H1 (cell line): ENCODE measurements at regions not wholly inside any gene's neighbourhood (a gene's known extent, or its start where the extent isn't known, plus 50 kb on each side); places are given as distances from the start of the nearest gene placed in this dataset.

Experiments
- CTCF ChIA-PET: fragments of 300-600 bp; sonication (Branson Sonifier 250); formaldehyde crosslinking; loops from one replicate; lab custom pipeline; 2021; ENCODE audit not compliant: partially characterized antibody; lab: Charles Lee
- POLR2A ChIA-PET: fragments of 300-600 bp; sonication (Branson Sonifier 250); formaldehyde crosslinking; loops from one replicate; lab custom pipeline; 2021; ENCODE audit warnings: inconsistent platforms; ENCODE audit not compliant: partially characterized antibody; lab: Charles Lee
- DNase-seq, 2 experiments: peaks; one replicate each; pipeline versions ENCODE4 v3.0.0 to v3.0.0-alpha.2; 2010 to 2022; ENCODE audit warnings: low spot score in 2 of 2, low read depth in 1 of 2, mixed read lengths in 1 of 2
- FAIRE-seq: peaks from 2 replicates; lab custom pipeline; 2011; peaks lifted over from hg19 to GRCh38; lab: Jason Lieb, UNC
- H2AFZ ChIP-seq: 2 replicates; pipeline ENCODE4 v1.8.1; 2012; ENCODE audit warnings: low read length, inconsistent platforms
- H2AK5ac ChIP-seq: 2 replicates; pipeline ENCODE4 v1.6.1; 2013; ENCODE audit warnings: low read depth, low read length
- H2BK120ac ChIP-seq: replicated peaks from 2 replicates; pipeline ENCODE3; 2013; ENCODE audit warnings: low read depth, low read length, inconsistent platforms
- H2BK12ac ChIP-seq: 2 replicates; pipeline ENCODE4 v1.6.1; 2013; ENCODE audit warnings: low read depth, low read length
- H2BK15ac ChIP-seq: 2 replicates; pipeline ENCODE4 v1.6.1; 2013; ENCODE audit warnings: low read length
- H2BK20ac ChIP-seq: 2 replicates; pipeline ENCODE4 v1.6.1; 2013; ENCODE audit warnings: low read length
- H2BK5ac ChIP-seq: 2 replicates; pipeline ENCODE4 v1.6.1; 2013; ENCODE audit warnings: low read depth, low read length
- H3K14ac ChIP-seq: 2 replicates; pipeline ENCODE4 v1.6.1; 2013; ENCODE audit warnings: inconsistent platforms; ENCODE audit not compliant: insufficient read length
- H3K18ac ChIP-seq: 2 replicates; pipeline ENCODE4 v1.6.1; 2013; ENCODE audit warnings: low read length; ENCODE audit errors: extremely low read depth
- H3K23ac ChIP-seq: 2 replicates; pipeline ENCODE4 v1.6.1; 2013; ENCODE audit warnings: inconsistent platforms; ENCODE audit not compliant: insufficient read length
- H3K23me2 ChIP-seq: 2 replicates; pipeline ENCODE4 v1.6.1; 2013; ENCODE audit warnings: low read depth, low read length
- H3K27ac ChIP-seq: 2 replicates; pipeline ENCODE4 v1.6.1; 2011; ENCODE audit warnings: low read depth, low read length, inconsistent platforms
- H3K27me3 ChIP-seq, 4 experiments: replicated peaks in 1 of 4; 1 replicate in 1 of 4; 2 replicates in 3 of 4; pipeline versions ENCODE4 v1.6.1 to v1.8.1; 2011 to 2013; ENCODE audit warnings: low read length in 3 of 4, mild to moderate bottlenecking in 3 of 4, inconsistent platforms in 2 of 4, mixed read lengths in 2 of 4, moderate library complexity in 1 of 4; ENCODE audit not compliant: control insufficient read depth in 3 of 4, insufficient read depth in 3 of 4; ENCODE audit errors: extremely low read depth in 1 of 4
- H3K36me3 ChIP-seq, 4 experiments: 2 replicates each; pipeline versions ENCODE4 v1.6.1 to v1.8.1; 2011 to 2013; ENCODE audit warnings: mild to moderate bottlenecking in 4 of 4, low read length in 3 of 4, moderate library complexity in 2 of 4, control low read depth in 1 of 4, inconsistent platforms in 1 of 4; ENCODE audit not compliant: insufficient read depth in 4 of 4, control insufficient read depth in 2 of 4
- H3K4ac ChIP-seq: replicated peaks from 2 replicates; pipeline ENCODE3; 2013; ENCODE audit warnings: low read length, low read depth, mixed read lengths, inconsistent platforms; ENCODE audit not compliant: insufficient read length
- H3K4me1 ChIP-seq, 4 experiments: replicated peaks in 1 of 4; 1 replicate in 1 of 4; 2 replicates in 3 of 4; pipeline versions ENCODE4 v1.6.1 to v1.8.1; 2011 to 2013; ENCODE audit warnings: low read length in 3 of 4, inconsistent platforms in 2 of 4, mixed read lengths in 1 of 4; ENCODE audit not compliant: insufficient read depth in 4 of 4, control insufficient read depth in 3 of 4
- H3K4me2 ChIP-seq, 2 experiments: 2 replicates each; pipeline versions ENCODE4 v1.6.1 to v1.8.1; 2011 to 2013; ENCODE audit warnings: low read depth in 2 of 2, low read length in 2 of 2, control low read depth in 1 of 2, inconsistent platforms in 1 of 2, mild to moderate bottlenecking in 1 of 2; ENCODE audit not compliant: insufficient read depth in 1 of 2
- H3K4me3 ChIP-seq, 4 experiments: fragments of 200-600, 300-600 bp in 1 of 4; sonication (generic), shearing (Covaris generic), sonication (Bioruptor Twin) in 1 of 4; 2 replicates each; pipeline versions ENCODE4 v1.5.1 to v1.8.1; 2011 to 2016; ENCODE audit warnings: low read length in 4 of 4, low read depth in 3 of 4, control low read depth in 2 of 4, inconsistent platforms in 2 of 4, mild to moderate bottlenecking in 2 of 4, mixed read lengths in 1 of 4, moderate library complexity in 1 of 4; ENCODE audit not compliant: insufficient read depth in 2 of 4; ENCODE audit errors: extremely low read depth in 1 of 4
- H3K56ac ChIP-seq: replicated peaks from 2 replicates; pipeline ENCODE3; 2013; ENCODE audit warnings: low read depth, mild to moderate bottlenecking, mixed read lengths, low read length, inconsistent platforms; ENCODE audit not compliant: insufficient read length
- H3K79me1 ChIP-seq: 2 replicates; pipeline ENCODE4 v1.6.1; 2013; ENCODE audit warnings: low read depth, low read length, control low read depth
- H3K79me2 ChIP-seq, 2 experiments: 2 replicates each; pipeline versions ENCODE4 v1.6.1 to v1.8.1; 2012 to 2013; ENCODE audit warnings: low read length in 2 of 2, mild to moderate bottlenecking in 2 of 2, inconsistent platforms in 1 of 2; ENCODE audit not compliant: insufficient read depth in 2 of 2, control insufficient read depth in 1 of 2
- H3K9ac ChIP-seq, 4 experiments: replicated peaks in 1 of 4; 1 replicate in 1 of 4; 2 replicates in 3 of 4; pipeline versions ENCODE4 v1.6.1 to v1.8.1; 2011 to 2013; ENCODE audit warnings: low read depth in 3 of 4, low read length in 3 of 4, control low read depth in 2 of 4, mild to moderate bottlenecking in 2 of 4, moderate library complexity in 2 of 4, inconsistent platforms in 1 of 4; ENCODE audit errors: extremely low read depth in 1 of 4
- H3K9me3 ChIP-seq, 2 experiments: 2 replicates each; pipeline versions ENCODE4 v1.6.1 to v1.8.1; 2012 to 2013; ENCODE audit warnings: mild to moderate bottlenecking in 2 of 2, moderate library complexity in 2 of 2, control low read depth in 1 of 2, inconsistent platforms in 1 of 2, low read depth in 1 of 2, low read length in 1 of 2, mixed read lengths in 1 of 2; ENCODE audit not compliant: insufficient read depth in 2 of 2
- H4K20me1 ChIP-seq, 2 experiments: replicated peaks in 1 of 2; 2 replicates each; pipeline versions ENCODE3 to v1.8.1; 2011 to 2013; ENCODE audit warnings: inconsistent platforms in 2 of 2, low read length in 2 of 2, mild to moderate bottlenecking in 1 of 2; ENCODE audit not compliant: insufficient read depth in 2 of 2, control insufficient read depth in 1 of 2
- H4K5ac ChIP-seq: 2 replicates; pipeline ENCODE4 v1.6.1; 2013; ENCODE audit warnings: low read length, low read depth, mixed read lengths, inconsistent platforms; ENCODE audit not compliant: insufficient read length
- H4K8ac ChIP-seq: 2 replicates; pipeline ENCODE4 v1.8.0; 2013; ENCODE audit warnings: mild to moderate bottlenecking, moderate library complexity, low read length, inconsistent platforms; ENCODE audit not compliant: insufficient read depth; ENCODE audit errors: extremely low read depth
- H4K91ac ChIP-seq: replicated peaks from 2 replicates; pipeline ENCODE3; 2013; ENCODE audit warnings: low read length, mixed read lengths, inconsistent platforms; ENCODE audit not compliant: insufficient read length
- CTBP2 ChIP-seq: IDR thresholded peaks from 2 replicates; pipeline ENCODE4 v1.7.0; 2011; ENCODE audit warnings: borderline replicate concordance, mild to moderate bottlenecking, moderate library complexity, mixed read lengths, low read length; ENCODE audit not compliant: insufficient read depth, insufficient read length
- EZH2 ChIP-seq: fragments of 200-600 bp; sonication (generic); IDR thresholded peaks from 2 replicates; pipeline ENCODE4 v1.7.1; 2012; ENCODE audit warnings: low read depth, mild to moderate bottlenecking, moderate library complexity, low read length, inconsistent platforms; ENCODE audit not compliant: severe bottlenecking
- WGBS, 2 experiments: shearing (Covaris generic) in 1 of 2; methylation state at CpG; one replicate each; pipeline versions ENCODE4 v1.1.6 to v1.1.7; 2013 to 2015; ENCODE audit warnings: low lambda C conversion rate in 2 of 2, mixed read lengths in 2 of 2, inconsistent platforms in 1 of 2, low coverage in 1 of 2, missing lambda C conversion rate in 1 of 2; ENCODE audit not compliant: insufficient replicate concordance in 2 of 2, insufficient coverage in 1 of 2, insufficient read length in 1 of 2; ENCODE audit errors: extremely low coverage in 1 of 2, missing lambda C conversion rate in 1 of 2; 5-methylcytosine and 5-hydroxymethylcytosine counted together

- ChIA-PET CTCF (interaction anchor here (0.6 kb wide), 1 partner anchor 516 kb away, joined by 3 read pairs; no protein-coding TSS in a partner anchor), POLR2A (no interaction called here)
- Histone ChIP-seq H3K23me2 (no peaks in the 10 kb centered on the region), H3K9me3 (no peaks in the 10 kb centered on the region), H3K14ac (no peak overlapping the region), H2BK12ac (no peak overlapping the region), H2BK20ac (no peak overlapping the region), H2AK5ac (no peak overlapping the region), H3K4me1 (no peaks in the 10 kb centered on the region), H3K18ac (no peak overlapping the region), H3K4me3 (no peak overlapping the region), H3K27me3 (no peaks in the 10 kb centered on the region), H4K91ac (no peak overlapping the region), H2BK5ac (no peak overlapping the region), H3K27ac (no peak overlapping the region), H2BK120ac (no peak overlapping the region), H3K4ac (no peak overlapping the region), H3K56ac (no peak overlapping the region), H4K5ac (no peak overlapping the region), H3K36me3 (no peaks in the 10 kb centered on the region), H4K20me1 (no peaks in the 10 kb centered on the region), H3K4me2 (no peak overlapping the region), H3K79me2 (no peaks in the 10 kb centered on the region), H2BK15ac (no peak overlapping the region), H3K9ac (no peak overlapping the region), H4K8ac (no peak overlapping the region), H3K23ac (no peak overlapping the region), H2AFZ (no peak overlapping the region), H3K79me1 (no peaks in the 10 kb centered on the region)
- TF ChIP-seq CTBP2 (no peak), EZH2 (no peak)
- FAIRE-seq (no peak), DNase-seq (no peak)
- 91% methylated on average over 1 of the region's 1 CpG; no CpG with 5 or more reads in 1 of the 2 experiments for WGBS, 2 experiments
Observed at GRCh38 chr11:96540875-96541274, 151.1 kb downstream of the JRKL start.
